ENCODE measurements at regions not wholly inside any gene's neighbourhood (a gene's known extent, or its start where the extent isn't known, plus 50 kb on each side); places are given as distances from the start of the nearest gene placed in this dataset.
"Not testable (repeated sequence)": the region's sequence is repeated elsewhere in the genome, so short reads cannot be mapped to it uniquely, and the experiment has no call there.

GRCh38 chrX:50967736-50968135 lies 57.2 kb downstream of the BMP15 start:
- ATAC-seq (no peak), DNase-seq (ENCODE audit: low spot score) (no peak)

GRCh38 chrX:50968871-50969635 lies 58.5 kb downstream of the BMP15 start:
- ATAC-seq; DNase-seq (ENCODE audit: low spot score): not testable (repeated sequence)

GRCh38 chrX:50971395-50971794 lies 60.9 kb downstream of the BMP15 start:
- DNase-seq (ENCODE audit: low spot score) (no peak), ATAC-seq (no peak)

- ATAC-seq: no peak
Measured at GRCh38 chrX:50973199-50973598, 62.7 kb downstream of the BMP15 start.

GRCh38 chrX:50978920-50979682 lies 68.6 kb downstream of the BMP15 start:
- DNase-seq (ENCODE audit: low spot score): no peak

More at GRCh38 chrX:50973199-50973598, 62.7 kb downstream of the BMP15 start:
- DNase-seq (ENCODE audit: low spot score): no peak

GRCh38 chrX:50980251-50980650 lies 69.7 kb downstream of the BMP15 start:
- no peak for ATAC-seq
- DNase-seq (ENCODE audit: low spot score): no peak

More at GRCh38 chrX:50978920-50979682, 68.6 kb downstream of the BMP15 start:
- ATAC-seq: no peak

- ATAC-seq: peak; percentile 64
- no peak for DNase-seq (ENCODE audit: low spot score)
Measured at GRCh38 chrX:50988649-50989048, 78.1 kb downstream of the BMP15 start.

- no peak for ATAC-seq
Measured at GRCh38 chrX:50996930-50997329, 86.4 kb downstream of the BMP15 start.

GRCh38 chrX:51000384-51000783 lies 89.8 kb downstream of the BMP15 start:
- not testable (repeated sequence) for ATAC-seq; DNase-seq (ENCODE audit: low spot score)

More at GRCh38 chrX:50996930-50997329, 86.4 kb downstream of the BMP15 start:
- no peak for DNase-seq (ENCODE audit: low spot score)

DNA sequence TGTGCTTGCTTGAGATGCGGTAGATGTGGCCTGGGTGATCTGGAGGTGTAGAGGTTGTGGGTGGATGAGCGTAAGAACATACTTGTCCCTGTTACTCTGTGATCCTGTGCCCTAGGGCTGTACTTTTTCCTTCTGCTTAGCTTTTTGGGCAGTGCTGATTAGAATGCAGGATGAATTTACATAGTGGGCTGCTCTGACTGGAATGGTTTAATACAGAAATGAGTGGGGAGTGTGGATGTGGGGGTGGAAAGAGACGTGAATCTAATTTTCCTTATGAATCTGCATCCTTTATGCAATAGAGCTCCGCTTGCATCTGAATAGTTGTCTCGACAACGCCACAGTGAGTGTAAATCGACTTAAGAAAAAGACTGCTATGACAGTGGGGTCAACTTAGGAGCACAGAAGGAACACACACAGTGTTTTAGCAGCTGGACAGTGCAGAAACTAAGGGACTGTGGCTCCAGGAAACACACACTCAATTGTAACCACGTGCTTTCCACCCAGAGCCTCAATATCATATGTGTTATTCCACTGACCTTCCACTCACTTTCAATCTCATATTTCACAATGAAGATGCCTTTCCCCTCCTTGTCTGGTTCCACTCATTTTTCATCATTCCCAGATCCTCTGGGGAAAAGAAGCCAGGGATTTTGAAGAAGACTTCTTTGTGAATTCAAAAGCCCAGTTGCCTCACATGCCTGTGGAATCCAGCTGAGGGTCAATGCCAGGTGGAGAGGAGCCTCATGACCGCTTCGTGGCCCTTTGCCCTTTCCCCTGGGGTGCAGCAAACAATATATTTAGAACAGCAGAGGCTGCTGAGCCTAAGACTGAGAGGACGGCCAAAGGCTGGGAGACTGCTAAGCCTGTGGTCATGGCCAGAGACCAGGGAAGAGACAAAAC lies 91.4 kb downstream of the BMP15 start:
- not testable (repeated sequence) for ATAC-seq; DNase-seq (ENCODE audit: low spot score)

DNA sequence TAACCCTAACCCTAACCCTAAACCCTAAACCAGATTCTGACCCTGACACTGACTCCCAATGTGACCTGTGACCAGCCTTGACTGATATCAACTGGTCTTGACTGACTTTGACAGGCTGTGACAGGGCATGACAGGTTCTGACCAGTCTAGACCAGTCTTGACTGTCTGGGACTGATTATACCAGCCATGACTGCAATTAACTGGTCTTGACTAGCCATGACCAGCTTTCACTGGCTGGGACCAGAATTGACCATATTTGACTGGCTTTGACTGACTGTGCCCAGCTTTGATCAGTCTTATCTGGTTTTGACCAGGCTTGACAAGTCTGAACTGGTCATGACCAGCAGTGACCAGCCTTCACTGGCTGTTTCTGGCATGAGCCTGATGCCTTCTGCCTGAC lies 95.5 kb downstream of the BMP15 start:
- no peak for DNase-seq (ENCODE audit: low spot score)
- ATAC-seq: no peak

- ATAC-seq (no peak), DNase-seq (ENCODE audit: low spot score) (no peak)
Measured at GRCh38 chrX:51024106-51024696, 113.7 kb downstream of the BMP15 start.

- no peak for ATAC-seq
- DNase-seq (ENCODE audit: low spot score): no peak
Measured at GRCh38 chrX:51026862-51027261, 116.3 kb downstream of the BMP15 start.

- no peak for ATAC-seq
Measured at GRCh38 chrX:51035746-51036145, 125.2 kb downstream of the BMP15 start.

DNA sequence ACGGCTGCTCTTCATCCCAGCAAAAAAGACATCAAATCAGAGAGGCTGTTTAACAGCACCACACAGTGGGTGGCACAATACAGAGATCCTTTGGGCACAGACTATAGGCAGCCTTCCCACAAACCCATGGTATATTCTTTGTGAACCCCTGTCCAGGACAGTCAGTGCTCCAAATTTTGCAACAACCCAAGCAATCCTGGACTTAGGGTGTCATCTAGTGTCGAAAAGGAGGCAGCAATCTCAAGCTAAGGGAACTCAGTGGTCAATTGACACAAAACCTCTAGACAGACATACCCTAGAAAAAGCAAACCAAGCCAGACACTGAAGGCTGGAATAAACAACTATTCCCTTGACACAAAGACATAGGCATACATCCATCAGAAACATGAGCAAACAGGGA lies 137.4 kb downstream of the BMP15 start:
- ATAC-seq (no peak), DNase-seq (ENCODE audit: low spot score) (no peak)

More at GRCh38 chrX:51035746-51036145, 125.2 kb downstream of the BMP15 start:
- no peak for DNase-seq (ENCODE audit: low spot score)

DNA sequence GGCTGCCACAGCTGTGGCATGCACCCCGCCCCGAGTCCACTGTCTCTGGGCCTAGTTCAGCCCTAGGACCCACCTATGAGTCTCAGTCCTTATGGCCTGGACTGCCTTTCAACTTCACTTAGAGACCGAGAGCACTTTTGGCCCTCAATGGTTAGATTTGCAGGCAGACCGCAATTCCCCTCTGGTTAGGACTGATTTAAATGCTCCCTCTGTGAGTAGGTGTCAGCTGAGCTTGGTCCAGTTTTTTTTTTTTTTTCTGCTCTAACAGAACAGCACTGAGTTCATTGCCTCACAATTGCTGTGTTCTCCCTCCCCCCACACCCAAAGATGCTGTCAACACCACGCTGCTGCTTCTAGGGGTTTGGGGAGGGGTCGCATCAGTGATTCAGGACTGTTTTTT lies 143.2 kb downstream of the BMP15 start:
- no peak for ATAC-seq
- no peak for DNase-seq (ENCODE audit: low spot score)

DNA sequence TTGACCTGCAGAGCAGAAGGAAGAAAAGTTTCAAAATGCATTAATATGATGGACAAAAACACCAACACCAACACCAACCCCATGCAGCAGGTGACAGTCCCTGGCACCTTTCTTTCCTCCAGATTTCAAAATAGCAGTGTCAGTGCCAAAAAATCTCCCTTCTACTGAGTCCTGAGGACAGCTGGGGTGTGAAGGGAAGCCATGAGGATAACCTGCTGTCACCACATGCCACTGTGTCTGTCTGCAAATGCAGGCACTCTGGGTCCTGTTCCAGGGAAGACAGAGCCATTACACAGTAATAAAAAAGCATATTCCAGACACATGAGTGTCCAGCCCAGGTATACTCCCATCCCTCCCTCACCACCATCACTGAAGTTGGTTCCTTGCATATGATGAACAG lies 187.5 kb downstream of the BMP15 start:
- DNase-seq (ENCODE audit: low spot score) (no peak), ATAC-seq (no peak)

- not testable (repeated sequence) for ATAC-seq; DNase-seq (ENCODE audit: low spot score)
Measured at GRCh38 chrX:51119058-51119926, 208.8 kb downstream of the BMP15 start.

- ATAC-seq; DNase-seq (ENCODE audit: low spot score): not testable (repeated sequence)
Measured at GRCh38 chrX:51125743-51126142, 206.9 kb upstream of the NUDT10 start.

Measured in left lobe of liver (tissue), 2 donors.